Astrocyte of the cerebellum (primary cell): ENCODE measurements at regions not wholly inside any gene's neighbourhood (a gene's known extent, or its start where the extent isn't known, plus 50 kb on each side); places are given as distances from the start of the nearest gene placed in this dataset.
"Not testable (repeated sequence)": the region's sequence is repeated elsewhere in the genome, so short reads cannot be mapped to it uniquely, and the experiment has no call there.

Source experiments
- DNase-seq: peaks from one replicate; pipeline ENCODE4 v3.0.0-alpha.2; 2011; ENCODE audit warnings: low read depth
- H3K4me3 ChIP-seq: 2 replicates; pipeline ENCODE4 v1.5.1; 2011; ENCODE audit warnings: mild to moderate bottlenecking, low read depth, low read length, moderate library complexity
- in situ Hi-C: cut with HindIII; loops from 2 replicates; pipeline ENCODE4 v1.10.0; 2017; ENCODE audit warnings: low sequenced_read_pairs
- TF ChIP-seq, protein P1 (sequence below): IDR thresholded peaks from 2 replicates; pipeline ENCODE4 v1.5.1; 2012; ENCODE audit warnings: low read length, low read depth, moderate library complexity, mild to moderate bottlenecking; ENCODE audit errors: missing control alignments

DNA sequence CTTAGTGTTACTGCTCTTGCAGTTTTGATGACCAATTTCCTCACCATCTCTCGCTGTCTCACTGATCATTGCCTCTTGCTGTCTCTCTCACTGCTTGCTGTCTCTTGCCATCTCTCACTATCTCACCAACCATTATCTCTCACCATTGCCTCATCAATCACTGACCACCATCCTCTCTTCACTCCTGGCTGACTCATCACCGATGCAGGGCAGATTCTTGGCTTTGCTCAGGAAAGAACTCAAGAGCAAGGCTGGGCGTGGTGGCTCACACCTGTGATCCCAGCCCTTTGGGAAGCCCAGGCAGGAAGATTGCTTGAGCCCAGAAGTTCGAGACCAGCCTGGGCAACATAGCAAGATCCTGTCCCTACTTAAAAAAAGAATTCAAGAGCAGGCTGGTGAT lies 66.3 kb upstream of the SYN3 start:
- no peak for DNase-seq
- no peak overlapping the region for H3K4me3 ChIP-seq
- TF ChIP-seq, protein P1, sequence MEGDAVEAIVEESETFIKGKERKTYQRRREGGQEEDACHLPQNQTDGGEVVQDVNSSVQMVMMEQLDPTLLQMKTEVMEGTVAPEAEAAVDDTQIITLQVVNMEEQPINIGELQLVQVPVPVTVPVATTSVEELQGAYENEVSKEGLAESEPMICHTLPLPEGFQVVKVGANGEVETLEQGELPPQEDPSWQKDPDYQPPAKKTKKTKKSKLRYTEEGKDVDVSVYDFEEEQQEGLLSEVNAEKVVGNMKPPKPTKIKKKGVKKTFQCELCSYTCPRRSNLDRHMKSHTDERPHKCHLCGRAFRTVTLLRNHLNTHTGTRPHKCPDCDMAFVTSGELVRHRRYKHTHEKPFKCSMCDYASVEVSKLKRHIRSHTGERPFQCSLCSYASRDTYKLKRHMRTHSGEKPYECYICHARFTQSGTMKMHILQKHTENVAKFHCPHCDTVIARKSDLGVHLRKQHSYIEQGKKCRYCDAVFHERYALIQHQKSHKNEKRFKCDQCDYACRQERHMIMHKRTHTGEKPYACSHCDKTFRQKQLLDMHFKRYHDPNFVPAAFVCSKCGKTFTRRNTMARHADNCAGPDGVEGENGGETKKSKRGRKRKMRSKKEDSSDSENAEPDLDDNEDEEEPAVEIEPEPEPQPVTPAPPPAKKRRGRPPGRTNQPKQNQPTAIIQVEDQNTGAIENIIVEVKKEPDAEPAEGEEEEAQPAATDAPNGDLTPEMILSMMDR, result no peak
- in situ Hi-C loops, result no loop called here

DNA sequence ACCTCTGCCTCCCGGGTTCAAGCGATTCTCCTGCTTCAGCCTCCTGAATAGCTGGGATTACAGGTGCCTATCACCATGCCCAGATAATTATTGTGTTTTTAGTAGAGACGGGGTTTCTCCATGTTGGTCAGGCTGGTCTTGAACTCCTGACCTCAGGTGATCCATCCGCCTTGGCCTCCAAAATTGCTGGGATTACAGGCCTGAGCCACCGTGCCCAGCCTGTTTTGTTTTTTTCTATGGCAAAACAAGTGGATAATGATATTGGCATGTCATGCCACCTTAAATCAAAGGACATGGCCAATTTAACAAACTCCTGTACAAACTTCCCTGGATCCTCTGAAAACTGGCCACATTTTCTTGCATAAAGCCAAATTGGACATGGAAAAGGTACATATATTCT lies 64.3 kb upstream of the SYN3 start:
- DNase-seq, H3K4me3 ChIP-seq, in situ Hi-C loops: not testable (repeated sequence)

DNA sequence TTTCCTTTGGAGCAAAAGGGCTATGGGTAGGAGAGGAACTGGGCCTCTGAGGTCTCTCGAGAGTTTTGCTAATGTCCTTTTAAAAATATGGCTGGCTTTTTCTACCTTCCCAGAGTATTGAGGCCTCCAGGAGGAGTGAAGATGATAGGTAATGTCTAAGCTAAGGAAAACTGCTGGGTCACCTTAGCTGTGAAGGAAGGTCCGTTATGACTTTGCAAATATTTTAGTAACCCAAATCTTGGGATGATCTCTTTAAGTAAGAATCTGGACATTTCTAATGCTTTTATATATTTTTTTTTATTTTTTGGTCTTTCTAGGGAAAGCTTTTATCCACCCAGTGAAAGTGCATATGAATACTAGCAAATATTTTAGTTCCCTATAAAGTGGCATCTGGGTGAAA lies 60.9 kb upstream of the SYN3 start:
- no peak overlapping the region for H3K4me3 ChIP-seq
- DNase-seq, result no peak
- TF ChIP-seq, protein P1, result no peak
- in situ Hi-C loops, result loop anchor here (5.0 kb wide), 1 partner anchor 88 kb away; no protein-coding TSS in a partner anchor

DNA sequence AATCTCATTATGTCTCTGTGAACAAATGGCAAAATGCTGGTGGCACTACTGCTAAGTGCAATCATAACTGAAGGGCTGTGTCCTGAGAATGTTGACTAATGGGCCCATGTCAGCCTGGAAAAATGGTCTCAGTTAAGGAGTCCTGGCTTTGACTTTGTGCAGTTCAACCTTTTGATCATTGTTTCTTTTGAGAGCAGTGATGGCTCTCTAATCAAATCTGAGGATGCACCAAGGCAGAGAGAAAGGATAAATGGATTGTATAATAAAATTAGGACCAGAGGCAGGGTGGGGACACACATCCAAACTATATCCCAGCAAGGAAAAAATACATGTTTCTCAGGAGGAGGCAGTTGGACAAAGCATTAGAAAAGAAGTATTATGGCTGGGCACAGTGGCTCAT lies 59.6 kb upstream of the SYN3 start:
- DNase-seq, result no peak
- in situ Hi-C loops, result loop anchor here (5.0 kb wide), 1 partner anchor 89 kb away; no protein-coding TSS in a partner anchor

DNA sequence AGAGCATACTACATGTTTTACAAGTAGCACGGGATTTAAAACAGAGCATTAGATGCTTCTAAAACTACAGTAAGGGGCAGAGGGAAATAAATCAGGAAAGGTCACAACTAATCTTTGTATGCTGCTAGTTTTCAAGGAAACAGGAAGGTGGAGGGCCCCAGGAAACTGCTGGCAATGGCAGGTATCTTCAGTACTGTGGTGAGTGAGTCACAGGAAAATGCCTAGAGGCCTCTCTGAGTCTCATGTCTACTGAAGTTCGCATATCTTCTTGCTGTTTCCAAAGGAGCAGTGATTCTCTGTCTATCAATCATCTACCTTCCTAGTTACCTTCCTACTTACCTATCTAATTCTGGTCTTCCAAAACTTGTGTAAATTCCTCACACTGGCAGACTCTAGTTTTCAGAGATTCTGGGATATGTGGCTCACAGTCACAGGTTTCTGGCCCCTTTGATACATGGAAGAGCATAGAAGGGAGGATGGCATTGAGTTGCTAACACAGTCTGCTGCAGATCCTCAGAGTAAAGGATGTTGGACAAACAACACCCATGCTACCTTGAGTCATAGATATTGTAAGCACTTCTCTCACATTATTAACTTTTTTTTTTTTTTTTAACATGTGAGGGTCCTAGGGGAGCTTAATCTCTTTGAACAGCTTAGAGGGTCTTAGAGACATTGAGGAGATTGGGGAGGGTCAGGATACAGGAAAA lies 58.8 kb upstream of the SYN3 start:
- TF ChIP-seq, protein P1, result no peak
- DNase-seq, result no peak
- H3K4me3 ChIP-seq, result no peak overlapping the region
- in situ Hi-C loops, result loop anchor here (5.0 kb wide), 1 partner anchor 90 kb away; no protein-coding TSS in a partner anchor

More for the DNA sequence above, 59.6 kb upstream of the SYN3 start:
- no peak overlapping the region for H3K4me3 ChIP-seq
- TF ChIP-seq, protein P1, result no peak

DNA sequence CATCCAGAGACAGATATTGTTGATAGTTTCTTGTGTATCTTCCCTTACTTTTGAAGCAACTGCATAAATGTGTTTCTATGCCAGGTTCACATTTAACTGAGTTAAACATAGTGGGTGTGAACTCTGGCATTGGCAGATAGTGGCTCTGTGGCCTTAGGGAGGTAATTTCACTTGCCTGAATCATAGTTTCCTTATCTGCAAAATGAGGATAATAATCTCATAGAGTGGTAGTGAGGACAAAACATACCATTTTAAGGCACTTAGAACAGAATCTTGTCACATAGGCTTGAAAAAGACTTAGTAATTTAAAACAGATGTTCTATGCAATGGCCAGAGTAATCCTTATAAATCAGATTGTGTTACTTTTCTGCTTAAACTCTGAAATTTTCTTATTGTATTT lies 56.4 kb upstream of the SYN3 start:
- in situ Hi-C loops, result no loop called here
- no peak overlapping the region for H3K4me3 ChIP-seq
- DNase-seq, result no peak
- TF ChIP-seq, protein P1, result no peak

DNA sequence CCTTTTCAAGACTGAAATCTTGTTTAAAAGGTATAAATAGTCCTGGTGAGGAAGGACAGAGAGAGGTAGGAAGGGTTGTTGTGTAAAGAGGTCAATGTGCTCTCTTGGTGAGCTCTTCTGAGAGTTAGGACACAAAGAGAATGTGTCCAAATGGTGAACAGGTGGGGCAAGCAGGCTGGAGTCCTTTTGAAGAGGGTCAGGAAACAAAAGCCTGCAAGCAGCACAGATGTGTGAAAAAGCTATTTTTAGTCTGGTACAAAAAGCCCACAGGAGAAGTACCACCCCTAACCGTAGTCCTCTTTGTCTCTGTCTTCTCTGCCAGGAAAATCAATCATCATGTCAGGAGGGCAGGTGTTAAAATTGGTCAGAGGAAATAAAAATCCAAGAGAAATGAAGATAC lies 54.4 kb upstream of the SYN3 start:
- DNase-seq, result no peak
- no peak overlapping the region for H3K4me3 ChIP-seq
- in situ Hi-C loops, result no loop called here
- TF ChIP-seq, protein P1, result no peak
